ENCODE measurements at regions not wholly inside any gene's neighbourhood (a gene's known extent, or its start where the extent isn't known, plus 50 kb on each side); places are given as distances from the start of the nearest gene placed in this dataset.

- Mint-ChIP-seq H3K36me3 (ENCODE audit: low read depth) (no peaks in the 10 kb centered on the region), H3K27ac (ENCODE audit: unreplicated experiment) (no peak overlapping the region), H3K9me3 (ENCODE audit: low read depth) (no peaks in the 10 kb centered on the region), H3K4me1 (ENCODE audit: low read depth) (peaks cover 8% of the 10 kb centered on the region), H3K4me3 (ENCODE audit: unreplicated experiment) (no peak overlapping the region), H3K27me3 (ENCODE audit: low read depth) (peaks cover 10% of the 10 kb centered on the region)
- TF ChIP-seq, protein P1, sequence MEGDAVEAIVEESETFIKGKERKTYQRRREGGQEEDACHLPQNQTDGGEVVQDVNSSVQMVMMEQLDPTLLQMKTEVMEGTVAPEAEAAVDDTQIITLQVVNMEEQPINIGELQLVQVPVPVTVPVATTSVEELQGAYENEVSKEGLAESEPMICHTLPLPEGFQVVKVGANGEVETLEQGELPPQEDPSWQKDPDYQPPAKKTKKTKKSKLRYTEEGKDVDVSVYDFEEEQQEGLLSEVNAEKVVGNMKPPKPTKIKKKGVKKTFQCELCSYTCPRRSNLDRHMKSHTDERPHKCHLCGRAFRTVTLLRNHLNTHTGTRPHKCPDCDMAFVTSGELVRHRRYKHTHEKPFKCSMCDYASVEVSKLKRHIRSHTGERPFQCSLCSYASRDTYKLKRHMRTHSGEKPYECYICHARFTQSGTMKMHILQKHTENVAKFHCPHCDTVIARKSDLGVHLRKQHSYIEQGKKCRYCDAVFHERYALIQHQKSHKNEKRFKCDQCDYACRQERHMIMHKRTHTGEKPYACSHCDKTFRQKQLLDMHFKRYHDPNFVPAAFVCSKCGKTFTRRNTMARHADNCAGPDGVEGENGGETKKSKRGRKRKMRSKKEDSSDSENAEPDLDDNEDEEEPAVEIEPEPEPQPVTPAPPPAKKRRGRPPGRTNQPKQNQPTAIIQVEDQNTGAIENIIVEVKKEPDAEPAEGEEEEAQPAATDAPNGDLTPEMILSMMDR (IDR thresholded peaks at IDR 0.05) = no peak
- DNase-seq (ENCODE audit: low spot score) = peak; percentile 81
Measured at GRCh38 chr11:134559602-134559962, 147.5 kb upstream of the B3GAT1 start.

DNA sequence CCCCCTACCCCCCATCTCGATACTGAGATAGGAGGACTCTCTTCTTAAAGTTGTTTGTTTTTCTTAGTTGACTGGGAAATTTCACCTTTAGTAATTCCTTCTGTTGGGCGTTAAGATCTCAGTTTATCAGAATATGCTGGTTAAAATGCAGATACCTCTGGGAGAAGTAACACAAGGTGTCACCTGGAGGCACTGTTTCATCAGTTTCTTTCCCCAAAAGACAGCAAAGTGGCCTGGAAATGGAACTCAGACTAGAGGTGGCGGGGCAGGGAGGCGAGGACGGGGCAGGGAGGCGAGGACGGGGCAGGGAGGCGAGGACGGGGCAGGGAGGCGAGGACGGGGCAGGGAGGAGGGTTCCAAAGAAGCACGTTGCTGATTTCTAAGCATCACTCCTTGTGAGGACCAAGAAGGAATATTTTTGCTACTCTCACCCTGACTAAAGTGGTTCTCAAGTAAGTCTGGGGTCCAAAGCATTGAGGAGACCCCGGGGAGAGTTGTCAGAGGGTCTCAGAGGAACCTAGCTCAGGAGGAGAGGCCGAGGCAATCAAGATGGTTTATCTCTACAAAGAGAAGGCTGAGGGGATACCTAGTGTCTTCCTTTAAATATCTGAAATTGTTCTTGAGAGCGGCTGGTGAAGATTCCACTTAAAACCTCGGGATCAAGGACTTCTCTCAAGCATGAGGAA lies 147.0 kb upstream of the B3GAT1 start:
- H3K4me3 Mint-ChIP-seq (ENCODE audit: unreplicated experiment) = no peak overlapping the region
- peaks cover 10% of the 10 kb centered on the region for H3K27me3 Mint-ChIP-seq (ENCODE audit: low read depth)
- peak; percentile 18 for DNase-seq (ENCODE audit: low spot score)
- H3K4me1 Mint-ChIP-seq (ENCODE audit: low read depth) = peaks cover 8% of the 10 kb centered on the region
- no peaks in the 10 kb centered on the region for H3K9me3 Mint-ChIP-seq (ENCODE audit: low read depth)
- TF ChIP-seq, protein P1 (IDR thresholded peaks at IDR 0.05) = no peak
- H3K27ac Mint-ChIP-seq (ENCODE audit: unreplicated experiment) = no peak overlapping the region
- no peaks in the 10 kb centered on the region for H3K36me3 Mint-ChIP-seq (ENCODE audit: low read depth)

- H3K4me1 Mint-ChIP-seq (ENCODE audit: low read depth) = peaks cover 8% of the 10 kb centered on the region
- peak; percentile 11 for DNase-seq (ENCODE audit: low spot score)
- TF ChIP-seq, protein P1 (IDR thresholded peaks at IDR 0.05) = no peak
- H3K27me3 Mint-ChIP-seq (ENCODE audit: low read depth) = peaks cover 10% of the 10 kb centered on the region
- no peak overlapping the region for H3K4me3 Mint-ChIP-seq (ENCODE audit: unreplicated experiment)
- H3K27ac Mint-ChIP-seq (ENCODE audit: unreplicated experiment) = no peak overlapping the region
- H3K9me3 Mint-ChIP-seq (ENCODE audit: low read depth) = no peaks in the 10 kb centered on the region
- no peaks in the 10 kb centered on the region for H3K36me3 Mint-ChIP-seq (ENCODE audit: low read depth)
Measured at GRCh38 chr11:134558258-134558835, 146.3 kb upstream of the B3GAT1 start.

- Mint-ChIP-seq H3K9me3 (ENCODE audit: low read depth) (no peaks in the 10 kb centered on the region), H3K4me3 (ENCODE audit: unreplicated experiment) (no peak overlapping the region), H3K27ac (ENCODE audit: unreplicated experiment) (no peak overlapping the region), H3K4me1 (ENCODE audit: low read depth) (peaks cover 8% of the 10 kb centered on the region), H3K27me3 (ENCODE audit: low read depth) (peaks cover 12% of the 10 kb centered on the region), H3K36me3 (ENCODE audit: low read depth) (no peaks in the 10 kb centered on the region)
- TF ChIP-seq, protein P1 (IDR thresholded peaks at IDR 0.05) = no peak
- DNase-seq (ENCODE audit: low spot score) = no peak
Measured at GRCh38 chr11:134557571-134558257, 145.7 kb upstream of the B3GAT1 start.

- Mint-ChIP-seq H3K4me1 (ENCODE audit: low read depth) (peaks cover 8% of the 10 kb centered on the region), H3K4me3 (ENCODE audit: unreplicated experiment) (no peak overlapping the region), H3K27ac (ENCODE audit: unreplicated experiment) (no peak overlapping the region), H3K27me3 (ENCODE audit: low read depth) (peaks cover 17% of the 10 kb centered on the region), H3K36me3 (ENCODE audit: low read depth) (no peaks in the 10 kb centered on the region), H3K9me3 (ENCODE audit: low read depth) (peaks cover 5% of the 10 kb centered on the region)
- TF ChIP-seq, protein P1 (IDR thresholded peaks at IDR 0.05) = no peak
- no peak for DNase-seq (ENCODE audit: low spot score)
Measured at GRCh38 chr11:134556186-134556585, 144.1 kb upstream of the B3GAT1 start.

All from chondrocyte (in vitro differentiated cells).